Gastroesophageal sphincter (tissue), 3 donors: ENCODE measurements at regions not wholly inside any gene's neighbourhood (a gene's known extent, or its start where the extent isn't known, plus 50 kb on each side); places are given as distances from the start of the nearest gene placed in this dataset.

Experiments used
- EP300 ChIP-seq: sonication (generic); formaldehyde crosslinking; IDR thresholded peaks from one replicate; pipeline ENCODE4 v1.6.1; 2017; ENCODE audit warnings: antibody characterized with exemption, mild to moderate bottlenecking
- POLR2A ChIP-seq, 2 donors: fragments of 450-650 bp; IDR thresholded peaks; one replicate each; pipeline ENCODE4 v1.6.1; 2017; ENCODE audit warnings: antibody characterized with exemption in 2 of 2, mild to moderate bottlenecking in 2 of 2, moderate library complexity in 1 of 2
- POLR2AphosphoS5 ChIP-seq: sonication (generic); formaldehyde crosslinking; IDR thresholded peaks from one replicate; pipeline ENCODE4 v1.6.1; 2017; ENCODE audit warnings: antibody characterized with exemption
- TF ChIP-seq, protein P1 (sequence below), 4 experiments: fragments of 200-600 bp in 2 of 4; fragments of 450-650 bp in 2 of 4; sonication (generic) in 1 of 4; IDR thresholded peaks; one replicate each; pipeline ENCODE4 v1.5.1; 2017 to 2019; ENCODE audit warnings: antibody characterized with exemption in 4 of 4, mild to moderate bottlenecking in 2 of 4, moderate library complexity in 2 of 4

DNA sequence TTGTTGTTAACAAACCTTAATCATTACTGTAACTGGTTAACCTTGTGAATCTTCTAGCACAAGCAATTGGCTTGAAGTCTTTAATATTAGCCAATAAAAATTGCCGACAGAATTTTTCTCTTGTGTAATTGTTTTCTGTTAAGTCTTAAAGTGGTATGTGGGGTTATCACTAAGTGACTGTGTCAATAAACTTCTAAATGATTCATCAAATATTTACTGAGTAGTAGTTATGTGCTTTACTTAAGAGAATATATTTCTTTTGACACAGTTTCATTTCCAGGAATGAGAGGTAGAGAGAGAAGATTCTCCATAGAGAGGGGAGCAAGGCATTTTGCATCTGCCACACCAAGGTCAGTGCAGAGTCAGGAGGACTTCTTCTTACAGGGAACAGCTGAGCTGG, 2361.6 kb upstream of the AGA start:
- no peak for TF ChIP-seq POLR2AphosphoS5
- TF ChIP-seq, protein P1, sequence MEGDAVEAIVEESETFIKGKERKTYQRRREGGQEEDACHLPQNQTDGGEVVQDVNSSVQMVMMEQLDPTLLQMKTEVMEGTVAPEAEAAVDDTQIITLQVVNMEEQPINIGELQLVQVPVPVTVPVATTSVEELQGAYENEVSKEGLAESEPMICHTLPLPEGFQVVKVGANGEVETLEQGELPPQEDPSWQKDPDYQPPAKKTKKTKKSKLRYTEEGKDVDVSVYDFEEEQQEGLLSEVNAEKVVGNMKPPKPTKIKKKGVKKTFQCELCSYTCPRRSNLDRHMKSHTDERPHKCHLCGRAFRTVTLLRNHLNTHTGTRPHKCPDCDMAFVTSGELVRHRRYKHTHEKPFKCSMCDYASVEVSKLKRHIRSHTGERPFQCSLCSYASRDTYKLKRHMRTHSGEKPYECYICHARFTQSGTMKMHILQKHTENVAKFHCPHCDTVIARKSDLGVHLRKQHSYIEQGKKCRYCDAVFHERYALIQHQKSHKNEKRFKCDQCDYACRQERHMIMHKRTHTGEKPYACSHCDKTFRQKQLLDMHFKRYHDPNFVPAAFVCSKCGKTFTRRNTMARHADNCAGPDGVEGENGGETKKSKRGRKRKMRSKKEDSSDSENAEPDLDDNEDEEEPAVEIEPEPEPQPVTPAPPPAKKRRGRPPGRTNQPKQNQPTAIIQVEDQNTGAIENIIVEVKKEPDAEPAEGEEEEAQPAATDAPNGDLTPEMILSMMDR (IDR thresholded peaks at IDR 0.05): no peak
- no peak for TF ChIP-seq EP300
- TF ChIP-seq POLR2A (IDR thresholded peaks at IDR 0.05): no peak
